H1 (cell line): ENCODE measurements at regions not wholly inside any gene's neighbourhood (a gene's known extent, or its start where the extent isn't known, plus 50 kb on each side); places are given as distances from the start of the nearest gene placed in this dataset.

Experiments
- CTCF ChIA-PET: fragments of 300-600 bp; sonication (Branson Sonifier 250); formaldehyde crosslinking; loops from one replicate; lab custom pipeline; 2021; ENCODE audit not compliant: partially characterized antibody; lab: Charles Lee
- POLR2A ChIA-PET: fragments of 300-600 bp; sonication (Branson Sonifier 250); formaldehyde crosslinking; loops from one replicate; lab custom pipeline; 2021; ENCODE audit warnings: inconsistent platforms; ENCODE audit not compliant: partially characterized antibody; lab: Charles Lee
- DNase-seq, 2 experiments: peaks; one replicate each; pipeline versions ENCODE4 v3.0.0 to v3.0.0-alpha.2; 2010 to 2022; ENCODE audit warnings: low spot score in 2 of 2, low read depth in 1 of 2, mixed read lengths in 1 of 2
- FAIRE-seq: peaks from 2 replicates; lab custom pipeline; 2011; peaks lifted over from hg19 to GRCh38; lab: Jason Lieb, UNC
- H2AFZ ChIP-seq: 2 replicates; pipeline ENCODE4 v1.8.1; 2012; ENCODE audit warnings: low read length, inconsistent platforms
- H2AK5ac ChIP-seq: 2 replicates; pipeline ENCODE4 v1.6.1; 2013; ENCODE audit warnings: low read depth, low read length
- H2BK120ac ChIP-seq: replicated peaks from 2 replicates; pipeline ENCODE3; 2013; ENCODE audit warnings: low read depth, low read length, inconsistent platforms
- H2BK12ac ChIP-seq: 2 replicates; pipeline ENCODE4 v1.6.1; 2013; ENCODE audit warnings: low read depth, low read length
- H2BK15ac ChIP-seq: 2 replicates; pipeline ENCODE4 v1.6.1; 2013; ENCODE audit warnings: low read length
- H2BK20ac ChIP-seq: 2 replicates; pipeline ENCODE4 v1.6.1; 2013; ENCODE audit warnings: low read length
- H2BK5ac ChIP-seq: 2 replicates; pipeline ENCODE4 v1.6.1; 2013; ENCODE audit warnings: low read depth, low read length
- H3K14ac ChIP-seq: 2 replicates; pipeline ENCODE4 v1.6.1; 2013; ENCODE audit warnings: inconsistent platforms; ENCODE audit not compliant: insufficient read length
- H3K18ac ChIP-seq: 2 replicates; pipeline ENCODE4 v1.6.1; 2013; ENCODE audit warnings: low read length; ENCODE audit errors: extremely low read depth
- H3K23ac ChIP-seq: 2 replicates; pipeline ENCODE4 v1.6.1; 2013; ENCODE audit warnings: inconsistent platforms; ENCODE audit not compliant: insufficient read length
- H3K23me2 ChIP-seq: 2 replicates; pipeline ENCODE4 v1.6.1; 2013; ENCODE audit warnings: low read depth, low read length
- H3K27ac ChIP-seq: 2 replicates; pipeline ENCODE4 v1.6.1; 2011; ENCODE audit warnings: low read depth, low read length, inconsistent platforms
- H3K27me3 ChIP-seq, 4 experiments: replicated peaks in 1 of 4; 1 replicate in 1 of 4; 2 replicates in 3 of 4; pipeline versions ENCODE4 v1.6.1 to v1.8.1; 2011 to 2013; ENCODE audit warnings: low read length in 3 of 4, mild to moderate bottlenecking in 3 of 4, inconsistent platforms in 2 of 4, mixed read lengths in 2 of 4, moderate library complexity in 1 of 4; ENCODE audit not compliant: control insufficient read depth in 3 of 4, insufficient read depth in 3 of 4; ENCODE audit errors: extremely low read depth in 1 of 4
- H3K36me3 ChIP-seq, 4 experiments: 2 replicates each; pipeline versions ENCODE4 v1.6.1 to v1.8.1; 2011 to 2013; ENCODE audit warnings: mild to moderate bottlenecking in 4 of 4, low read length in 3 of 4, moderate library complexity in 2 of 4, control low read depth in 1 of 4, inconsistent platforms in 1 of 4; ENCODE audit not compliant: insufficient read depth in 4 of 4, control insufficient read depth in 2 of 4
- H3K4ac ChIP-seq: replicated peaks from 2 replicates; pipeline ENCODE3; 2013; ENCODE audit warnings: low read length, low read depth, mixed read lengths, inconsistent platforms; ENCODE audit not compliant: insufficient read length
- H3K4me1 ChIP-seq, 4 experiments: replicated peaks in 1 of 4; 1 replicate in 1 of 4; 2 replicates in 3 of 4; pipeline versions ENCODE4 v1.6.1 to v1.8.1; 2011 to 2013; ENCODE audit warnings: low read length in 3 of 4, inconsistent platforms in 2 of 4, mixed read lengths in 1 of 4; ENCODE audit not compliant: insufficient read depth in 4 of 4, control insufficient read depth in 3 of 4
- H3K4me2 ChIP-seq, 2 experiments: 2 replicates each; pipeline versions ENCODE4 v1.6.1 to v1.8.1; 2011 to 2013; ENCODE audit warnings: low read depth in 2 of 2, low read length in 2 of 2, control low read depth in 1 of 2, inconsistent platforms in 1 of 2, mild to moderate bottlenecking in 1 of 2; ENCODE audit not compliant: insufficient read depth in 1 of 2
- H3K4me3 ChIP-seq, 4 experiments: fragments of 200-600, 300-600 bp in 1 of 4; sonication (generic), shearing (Covaris generic), sonication (Bioruptor Twin) in 1 of 4; 2 replicates each; pipeline versions ENCODE4 v1.5.1 to v1.8.1; 2011 to 2016; ENCODE audit warnings: low read length in 4 of 4, low read depth in 3 of 4, control low read depth in 2 of 4, inconsistent platforms in 2 of 4, mild to moderate bottlenecking in 2 of 4, mixed read lengths in 1 of 4, moderate library complexity in 1 of 4; ENCODE audit not compliant: insufficient read depth in 2 of 4; ENCODE audit errors: extremely low read depth in 1 of 4
- H3K56ac ChIP-seq: replicated peaks from 2 replicates; pipeline ENCODE3; 2013; ENCODE audit warnings: low read depth, mild to moderate bottlenecking, mixed read lengths, low read length, inconsistent platforms; ENCODE audit not compliant: insufficient read length
- H3K79me1 ChIP-seq: 2 replicates; pipeline ENCODE4 v1.6.1; 2013; ENCODE audit warnings: low read depth, low read length, control low read depth
- H3K79me2 ChIP-seq, 2 experiments: 2 replicates each; pipeline versions ENCODE4 v1.6.1 to v1.8.1; 2012 to 2013; ENCODE audit warnings: low read length in 2 of 2, mild to moderate bottlenecking in 2 of 2, inconsistent platforms in 1 of 2; ENCODE audit not compliant: insufficient read depth in 2 of 2, control insufficient read depth in 1 of 2
- H3K9ac ChIP-seq, 4 experiments: replicated peaks in 1 of 4; 1 replicate in 1 of 4; 2 replicates in 3 of 4; pipeline versions ENCODE4 v1.6.1 to v1.8.1; 2011 to 2013; ENCODE audit warnings: low read depth in 3 of 4, low read length in 3 of 4, control low read depth in 2 of 4, mild to moderate bottlenecking in 2 of 4, moderate library complexity in 2 of 4, inconsistent platforms in 1 of 4; ENCODE audit errors: extremely low read depth in 1 of 4
- H3K9me3 ChIP-seq, 2 experiments: 2 replicates each; pipeline versions ENCODE4 v1.6.1 to v1.8.1; 2012 to 2013; ENCODE audit warnings: mild to moderate bottlenecking in 2 of 2, moderate library complexity in 2 of 2, control low read depth in 1 of 2, inconsistent platforms in 1 of 2, low read depth in 1 of 2, low read length in 1 of 2, mixed read lengths in 1 of 2; ENCODE audit not compliant: insufficient read depth in 2 of 2
- H4K20me1 ChIP-seq, 2 experiments: replicated peaks in 1 of 2; 2 replicates each; pipeline versions ENCODE3 to v1.8.1; 2011 to 2013; ENCODE audit warnings: inconsistent platforms in 2 of 2, low read length in 2 of 2, mild to moderate bottlenecking in 1 of 2; ENCODE audit not compliant: insufficient read depth in 2 of 2, control insufficient read depth in 1 of 2
- H4K5ac ChIP-seq: 2 replicates; pipeline ENCODE4 v1.6.1; 2013; ENCODE audit warnings: low read length, low read depth, mixed read lengths, inconsistent platforms; ENCODE audit not compliant: insufficient read length
- H4K8ac ChIP-seq: 2 replicates; pipeline ENCODE4 v1.8.0; 2013; ENCODE audit warnings: mild to moderate bottlenecking, moderate library complexity, low read length, inconsistent platforms; ENCODE audit not compliant: insufficient read depth; ENCODE audit errors: extremely low read depth
- H4K91ac ChIP-seq: replicated peaks from 2 replicates; pipeline ENCODE3; 2013; ENCODE audit warnings: low read length, mixed read lengths, inconsistent platforms; ENCODE audit not compliant: insufficient read length
- BACH1 ChIP-seq: IDR thresholded peaks from 2 replicates; pipeline ENCODE4 v1.6.1; 2012; ENCODE audit warnings: low read length, improper control_type of control experiment
- EZH2 ChIP-seq: fragments of 200-600 bp; sonication (generic); IDR thresholded peaks from 2 replicates; pipeline ENCODE4 v1.7.1; 2012; ENCODE audit warnings: low read depth, mild to moderate bottlenecking, moderate library complexity, low read length, inconsistent platforms; ENCODE audit not compliant: severe bottlenecking
- KDM1A ChIP-seq: fragments of 200-600, 300-600 bp; sonication (generic); IDR thresholded peaks from 2 replicates; pipeline ENCODE4 v1.7.1; 2016; ENCODE audit warnings: mild to moderate bottlenecking, low read length, borderline replicate concordance
- KDM4A ChIP-seq: IDR thresholded peaks from one replicate; pipeline ENCODE4 v1.7.1; 2012; ENCODE audit warnings: low read depth, mild to moderate bottlenecking, moderate library complexity, low read length, inconsistent platforms; ENCODE audit not compliant: severe bottlenecking
- POU5F1 ChIP-seq: IDR thresholded peaks from 2 replicates; pipeline ENCODE4 v1.6.1; 2011; ENCODE audit warnings: low read depth, mild to moderate bottlenecking, low read length, moderate library complexity
- RBBP5 ChIP-seq: IDR thresholded peaks from 2 replicates; pipeline ENCODE4 v1.7.1; 2012; ENCODE audit warnings: low read depth, mild to moderate bottlenecking, inconsistent platforms, low read length, moderate library complexity, borderline replicate concordance
- RFX5 ChIP-seq: IDR thresholded peaks from 2 replicates; pipeline ENCODE4 v1.6.1; 2011; ENCODE audit warnings: low read depth, low read length, improper control_type of control experiment, borderline replicate concordance
- RNF2 ChIP-seq: fragments of 200-900, 300-1000 bp; sonication (generic); IDR thresholded peaks from 2 replicates; pipeline ENCODE4 v1.7.1; 2016; ENCODE audit warnings: borderline replicate concordance, low read depth, mild to moderate bottlenecking, antibody characterized with exemption, low read length; ENCODE audit not compliant: poor library complexity, severe bottlenecking; ENCODE audit errors: missing control alignments
- TEAD4 ChIP-seq: IDR thresholded peaks from 2 replicates; pipeline ENCODE4 v1.6.1; 2012; ENCODE audit warnings: low read depth, low read length, inconsistent platforms, mixed read lengths
- WGBS, 2 experiments: shearing (Covaris generic) in 1 of 2; methylation state at CpG; one replicate each; pipeline versions ENCODE4 v1.1.6 to v1.1.7; 2013 to 2015; ENCODE audit warnings: low lambda C conversion rate in 2 of 2, mixed read lengths in 2 of 2, inconsistent platforms in 1 of 2, low coverage in 1 of 2, missing lambda C conversion rate in 1 of 2; ENCODE audit not compliant: insufficient replicate concordance in 2 of 2, insufficient coverage in 1 of 2, insufficient read length in 1 of 2; ENCODE audit errors: extremely low coverage in 1 of 2, missing lambda C conversion rate in 1 of 2; 5-methylcytosine and 5-hydroxymethylcytosine counted together

- CTCF ChIA-PET, result interaction anchor here (0.8 to 5.0 kb wide), 6 partner anchors 12 to 226 kb away, joined by 3 to 20 read pairs (median 4); no protein-coding TSS in a partner anchor
- H2BK12ac ChIP-seq, result no peak overlapping the region
Measured at GRCh38 chr15:98196371-98196770, 235.9 kb downstream of the ARRDC4 start.

More at GRCh38 chr15:98196371-98196770, 235.9 kb downstream of the ARRDC4 start:
- no peak overlapping the region for H2BK20ac ChIP-seq
- H3K4ac ChIP-seq, result no peak overlapping the region
- no peak overlapping the region for H4K5ac ChIP-seq
- H3K27me3 ChIP-seq, result no peaks in the 10 kb centered on the region
- DNase-seq, result no peak
- H2AFZ ChIP-seq, result no peak overlapping the region
- POLR2A ChIA-PET, result no interaction called here
- TF ChIP-seq TEAD4, result no peak
- TF ChIP-seq KDM4A, result no peak
- TF ChIP-seq KDM1A, result no peak
- no peak for TF ChIP-seq POU5F1
- TF ChIP-seq RNF2, result no peak
- no peak for TF ChIP-seq RFX5
- no peak for TF ChIP-seq EZH2
- TF ChIP-seq BACH1, result no peak
- no peak for TF ChIP-seq RBBP5
- TF ChIP-seq, all 59 proteins: peak for 0
- H4K20me1 ChIP-seq, result no peaks in the 10 kb centered on the region
- H4K8ac ChIP-seq, result no peak overlapping the region
- no peak overlapping the region for H2BK15ac ChIP-seq
- 79% methylated on average over 6 of the region's 6 CpGs; no CpG with 5 or more reads in 1 of the 2 experiments for WGBS, 2 experiments
- H3K23ac ChIP-seq, result no peak overlapping the region
- FAIRE-seq, result no peak
- H3K23me2 ChIP-seq, result no peaks in the 10 kb centered on the region
- H3K9ac ChIP-seq, result no peak overlapping the region
- H2AK5ac ChIP-seq, result no peak overlapping the region
- no peak overlapping the region for H3K18ac ChIP-seq
- no peak overlapping the region for H3K56ac ChIP-seq
- no peaks in the 10 kb centered on the region for H3K4me1 ChIP-seq
- H2BK120ac ChIP-seq, result no peak overlapping the region
- H3K79me2 ChIP-seq, result no peaks in the 10 kb centered on the region
- H3K79me1 ChIP-seq, result no peaks in the 10 kb centered on the region
- no peak overlapping the region for H2BK5ac ChIP-seq
- no peak overlapping the region for H3K4me3 ChIP-seq
- H3K9me3 ChIP-seq, result no peaks in the 10 kb centered on the region
- no peak overlapping the region for H3K14ac ChIP-seq
- no peak overlapping the region for H4K91ac ChIP-seq
- no peak overlapping the region for H3K4me2 ChIP-seq
- no peaks in the 10 kb centered on the region for H3K36me3 ChIP-seq
- H3K27ac ChIP-seq, result no peak overlapping the region
